ENCODE measurements at regions not wholly inside any gene's neighbourhood (a gene's known extent, or its start where the extent isn't known, plus 50 kb on each side); places are given as distances from the start of the nearest gene placed in this dataset.

DNA sequence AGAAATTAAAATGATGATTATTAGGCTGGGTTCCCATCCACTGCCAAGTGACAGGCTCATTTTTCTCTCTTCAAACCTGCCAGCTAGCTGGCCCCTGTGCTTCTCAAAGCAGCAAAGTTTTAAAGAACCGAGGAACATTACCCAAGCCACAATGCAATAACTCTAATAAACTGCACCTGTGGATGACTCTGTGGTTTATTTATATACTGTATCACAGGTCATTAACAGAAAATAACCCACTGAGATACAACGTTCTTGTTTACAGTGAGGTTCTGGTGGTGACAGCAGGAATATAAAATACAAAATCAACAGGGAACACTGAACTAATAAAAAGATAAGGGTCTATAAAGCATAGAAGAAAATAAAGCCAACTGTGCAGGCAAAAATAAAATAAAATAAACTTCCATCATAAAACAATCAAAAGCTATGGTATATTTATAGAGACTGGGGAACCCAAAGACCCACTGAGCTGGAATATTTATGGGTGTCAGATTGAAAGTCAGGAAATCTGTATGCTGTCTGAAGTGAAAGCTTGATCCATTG, 472.9 kb downstream of the NOVA1 start:
- ChIA-PET POLR2A (no interaction called here), CTCF (no interaction called here)
- TF ChIP-seq, protein P1, sequence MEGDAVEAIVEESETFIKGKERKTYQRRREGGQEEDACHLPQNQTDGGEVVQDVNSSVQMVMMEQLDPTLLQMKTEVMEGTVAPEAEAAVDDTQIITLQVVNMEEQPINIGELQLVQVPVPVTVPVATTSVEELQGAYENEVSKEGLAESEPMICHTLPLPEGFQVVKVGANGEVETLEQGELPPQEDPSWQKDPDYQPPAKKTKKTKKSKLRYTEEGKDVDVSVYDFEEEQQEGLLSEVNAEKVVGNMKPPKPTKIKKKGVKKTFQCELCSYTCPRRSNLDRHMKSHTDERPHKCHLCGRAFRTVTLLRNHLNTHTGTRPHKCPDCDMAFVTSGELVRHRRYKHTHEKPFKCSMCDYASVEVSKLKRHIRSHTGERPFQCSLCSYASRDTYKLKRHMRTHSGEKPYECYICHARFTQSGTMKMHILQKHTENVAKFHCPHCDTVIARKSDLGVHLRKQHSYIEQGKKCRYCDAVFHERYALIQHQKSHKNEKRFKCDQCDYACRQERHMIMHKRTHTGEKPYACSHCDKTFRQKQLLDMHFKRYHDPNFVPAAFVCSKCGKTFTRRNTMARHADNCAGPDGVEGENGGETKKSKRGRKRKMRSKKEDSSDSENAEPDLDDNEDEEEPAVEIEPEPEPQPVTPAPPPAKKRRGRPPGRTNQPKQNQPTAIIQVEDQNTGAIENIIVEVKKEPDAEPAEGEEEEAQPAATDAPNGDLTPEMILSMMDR (IDR thresholded peaks at IDR 0.05; ENCODE audit: insufficient read depth, low read length, missing control alignments), result no peak
- H3K4me3 ChIP-seq (ENCODE audit: low read depth, low read length), result no peak overlapping the region
- DNase-seq (ENCODE audit: low read depth, low spot score), result no peak

DNA sequence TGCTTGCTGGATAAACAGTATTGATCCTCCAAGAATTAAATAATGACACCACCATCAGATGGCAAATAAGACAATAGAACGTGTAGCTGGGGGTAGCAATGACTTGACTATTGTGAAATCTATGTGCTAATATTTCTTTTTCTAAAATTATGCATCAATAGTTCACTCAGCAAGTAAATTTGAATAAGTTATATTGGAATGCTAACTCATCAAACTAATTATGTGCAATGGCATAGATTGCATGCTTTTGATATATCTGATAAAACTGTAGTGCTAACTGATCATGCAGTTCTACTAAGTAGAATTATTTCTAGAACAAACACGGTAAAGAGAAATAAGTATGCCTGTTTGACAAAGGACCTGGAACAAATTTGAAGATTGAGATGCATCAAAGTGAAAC, 474.4 kb downstream of the NOVA1 start:
- POLR2A ChIA-PET, result no interaction called here
- TF ChIP-seq, protein P1 (IDR thresholded peaks at IDR 0.05; ENCODE audit: insufficient read depth, low read length, missing control alignments), result no peak
- no peak for DNase-seq (ENCODE audit: low read depth, low spot score)
- no peak overlapping the region for H3K4me3 ChIP-seq (ENCODE audit: low read depth, low read length)
- CTCF ChIA-PET, result no interaction called here

DNA sequence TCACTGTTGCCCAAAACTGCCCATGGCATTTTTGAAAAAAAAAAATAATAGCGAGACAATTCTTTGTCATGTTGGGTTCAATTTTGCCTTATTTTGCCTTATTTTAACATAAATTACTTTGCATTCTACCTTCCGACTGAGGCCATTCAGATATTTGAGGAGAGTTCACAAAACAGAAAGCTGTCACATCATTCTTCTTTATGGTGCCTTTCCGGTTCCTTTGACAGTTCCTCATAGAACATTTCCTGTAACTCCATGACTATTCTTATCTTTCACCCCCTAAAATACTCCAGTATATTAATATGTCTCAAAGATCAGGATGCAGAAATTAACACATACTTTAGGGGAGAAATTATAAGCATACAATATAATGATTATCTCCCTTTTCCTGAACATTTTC, 476.7 kb downstream of the NOVA1 start:
- DNase-seq (ENCODE audit: low read depth, low spot score), result no peak
- ChIA-PET CTCF (no interaction called here), POLR2A (no interaction called here)
- no peak overlapping the region for H3K4me3 ChIP-seq (ENCODE audit: low read depth, low read length)
- TF ChIP-seq, protein P1 (IDR thresholded peaks at IDR 0.05; ENCODE audit: insufficient read depth, low read length, missing control alignments), result no peak

DNA sequence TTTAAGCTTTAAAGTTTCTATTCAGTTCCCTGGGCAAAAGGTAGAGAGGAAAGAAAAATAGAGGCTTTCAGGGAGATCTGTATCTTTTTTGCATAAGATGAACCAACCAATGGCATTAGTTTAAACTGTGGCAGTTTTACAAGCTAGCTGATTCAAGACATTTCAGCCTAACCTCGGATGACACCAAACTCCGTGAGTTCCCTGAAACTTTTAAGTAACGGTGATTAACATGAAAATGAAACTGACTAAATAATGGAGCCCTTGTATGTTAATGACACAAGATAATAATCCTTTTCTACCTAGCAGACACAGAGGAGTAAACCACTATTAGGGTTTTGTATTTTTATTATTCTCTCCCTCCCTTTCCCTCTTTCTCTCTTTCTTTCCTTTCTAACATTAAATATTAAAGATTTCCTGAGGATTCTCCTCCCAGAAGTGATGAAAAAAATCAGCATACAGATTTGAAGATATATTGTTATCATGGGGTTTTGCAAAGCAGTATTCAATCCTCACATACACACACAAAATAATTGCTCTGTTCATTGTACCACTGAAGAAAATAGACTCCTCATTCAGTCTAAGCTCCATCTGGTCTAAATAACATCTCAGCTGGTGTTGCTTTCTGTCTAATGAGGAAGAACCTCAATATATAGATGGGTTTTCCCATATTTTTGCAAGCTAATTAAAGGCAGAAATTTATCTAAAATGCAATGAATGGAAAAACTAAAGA, 483.8 kb downstream of the NOVA1 start:
- ChIA-PET POLR2A (no interaction called here), CTCF (no interaction called here)
- no peak for DNase-seq (ENCODE audit: low read depth, low spot score)
- H3K4me3 ChIP-seq (ENCODE audit: low read depth, low read length), result no peak overlapping the region
- TF ChIP-seq, protein P1 (IDR thresholded peaks at IDR 0.05; ENCODE audit: insufficient read depth, low read length, missing control alignments), result no peak

DNA sequence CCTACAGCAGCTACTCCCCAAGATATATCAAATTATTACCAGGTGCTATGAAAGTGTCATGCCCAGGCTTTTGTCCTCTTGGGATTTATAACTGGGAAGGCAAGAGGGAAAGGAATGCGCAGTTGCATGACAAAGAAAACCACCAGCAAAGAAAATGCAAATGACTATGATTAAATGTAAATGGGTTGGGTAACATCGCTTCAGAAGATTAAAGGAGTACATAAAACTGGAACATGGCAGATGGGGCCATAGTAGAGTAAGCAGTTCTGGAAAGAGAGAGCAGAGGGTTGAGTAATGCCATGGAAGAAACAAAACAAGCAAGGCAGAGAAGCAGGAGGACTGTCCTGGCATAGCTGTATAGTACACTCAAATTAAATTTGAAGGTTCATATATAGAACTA, 493.1 kb downstream of the NOVA1 start:
- no peak overlapping the region for H3K4me3 ChIP-seq (ENCODE audit: low read depth, low read length)
- TF ChIP-seq, protein P1 (IDR thresholded peaks at IDR 0.05; ENCODE audit: insufficient read depth, low read length, missing control alignments), result no peak
- DNase-seq (ENCODE audit: low read depth, low spot score), result no peak
- ChIA-PET CTCF (no interaction called here), POLR2A (no interaction called here)

DNA sequence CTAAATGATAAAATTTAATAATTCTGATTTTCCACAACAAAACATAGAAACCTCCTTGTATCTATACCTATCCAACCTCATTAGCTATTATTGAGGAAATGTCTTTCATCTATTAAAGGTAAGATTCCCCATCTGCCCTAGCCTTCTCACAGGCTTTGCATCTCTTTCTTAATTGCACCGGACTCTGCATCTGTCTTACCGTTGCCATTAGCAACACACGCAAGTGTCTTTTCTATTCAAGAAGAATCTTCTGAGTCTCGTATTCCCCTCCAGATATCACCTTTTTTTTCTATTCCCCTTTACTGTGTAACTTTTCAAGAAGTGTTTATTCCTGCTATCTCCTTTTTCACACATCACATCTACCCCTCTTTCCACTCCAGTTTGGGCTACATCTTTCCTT, 500.0 kb downstream of the NOVA1 start:
- CTCF ChIA-PET, result no interaction called here
- no peak for DNase-seq (ENCODE audit: low read depth, low spot score)
- no peak overlapping the region for H3K4me3 ChIP-seq (ENCODE audit: low read depth, low read length)
- POLR2A ChIA-PET, result no interaction called here
- TF ChIP-seq, protein P1 (IDR thresholded peaks at IDR 0.05; ENCODE audit: insufficient read depth, low read length, missing control alignments), result no peak
